ENCODE measurements at regions not wholly inside any gene's neighbourhood (a gene's known extent, or its start where the extent isn't known, plus 50 kb on each side); places are given as distances from the start of the nearest gene placed in this dataset.
"Not testable (repeated sequence)": the region's sequence is repeated elsewhere in the genome, so short reads cannot be mapped to it uniquely, and the experiment has no call there.

GRCh38 chrY:9207082-9207481 is 130.2 kb upstream of the TSPY4 start:
- DNase-seq (ENCODE audit: low read depth in 2 of 2) = not testable (repeated sequence)

DNA sequence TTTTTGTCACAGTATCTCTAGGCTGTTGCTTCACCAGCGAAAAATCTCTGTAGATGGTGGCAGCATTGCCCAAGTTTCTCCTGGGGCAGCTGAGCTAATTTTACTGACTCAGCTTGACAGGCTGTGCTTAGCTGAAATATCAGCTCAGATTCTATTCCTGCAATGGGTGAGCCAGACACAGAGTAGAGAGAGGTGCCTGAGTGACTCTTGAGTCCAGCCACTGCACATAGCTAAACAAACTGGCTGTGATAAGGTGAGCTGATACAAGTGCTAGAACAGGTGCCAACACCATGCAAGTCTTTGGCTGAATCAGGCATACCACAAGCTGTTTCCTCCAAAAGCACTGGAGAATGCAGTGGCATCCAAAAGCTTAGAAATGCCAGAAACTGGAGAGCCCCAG is 110.9 kb upstream of the TSPY4 start:
- DNase-seq (ENCODE audit: low read depth in 2 of 2) = no peak
- TF ChIP-seq CTCF (IDR thresholded peaks at IDR 0.05; ENCODE audit: low read depth, low read length) = no peak
- no peak overlapping the region for H3K4me3 ChIP-seq (replicated peaks in 1 of 2; ENCODE audit: low read depth in 2 of 2, low read length in 2 of 2)

More at GRCh38 chrY:9207082-9207481, 130.2 kb upstream of the TSPY4 start:
- H3K4me3 ChIP-seq (replicated peaks in 1 of 2; ENCODE audit: low read depth in 2 of 2, low read length in 2 of 2) = not testable (repeated sequence)

- TF ChIP-seq CTCF (IDR thresholded peaks at IDR 0.05; ENCODE audit: low read depth, low read length) = no peak
- H3K4me3 ChIP-seq (replicated peaks in 1 of 2; ENCODE audit: low read depth in 2 of 2, low read length in 2 of 2) = no peak overlapping the region
- no peak for DNase-seq (ENCODE audit: low read depth in 2 of 2)
These were observed 80.0 kb upstream of the TSPY4 start for GRCh38 chrY:9257255-9257654.

- DNase-seq (ENCODE audit: low read depth in 2 of 2) = no peak
- no peak for TF ChIP-seq CTCF (IDR thresholded peaks at IDR 0.05; ENCODE audit: low read depth, low read length)
- no peak overlapping the region for H3K4me3 ChIP-seq (replicated peaks in 1 of 2; ENCODE audit: low read depth in 2 of 2, low read length in 2 of 2)
These were observed 79.5 kb upstream of the TSPY4 start for GRCh38 chrY:9257725-9258124.

- H3K4me3 ChIP-seq (replicated peaks in 1 of 2; ENCODE audit: low read depth in 2 of 2, low read length in 2 of 2) = no peak overlapping the region
- no peak for TF ChIP-seq CTCF (IDR thresholded peaks at IDR 0.05; ENCODE audit: low read depth, low read length)
- DNase-seq (ENCODE audit: low read depth in 2 of 2) = peak in 1 of 2 donors; percentile 8
These were observed 77.9 kb upstream of the TSPY4 start for GRCh38 chrY:9259368-9259767.

DNA sequence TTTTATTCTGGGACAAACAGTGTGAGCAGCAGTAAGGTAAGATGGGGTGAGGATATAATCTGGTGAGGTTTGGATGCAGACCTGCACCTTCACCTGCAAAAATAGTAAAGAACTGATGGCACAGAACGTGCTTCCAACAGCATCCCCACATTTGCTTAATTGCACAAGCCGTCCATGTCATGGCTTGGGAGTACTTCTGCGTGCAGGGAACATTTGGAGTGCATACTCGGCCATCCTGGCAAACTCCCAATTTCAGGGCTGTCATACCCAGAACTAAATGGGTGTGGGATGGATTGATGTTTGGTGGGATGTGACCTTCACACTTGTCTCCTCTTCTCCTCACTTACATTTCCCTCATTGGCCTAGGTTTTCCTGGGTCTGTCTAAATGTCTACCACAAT is 76.8 kb upstream of the TSPY4 start:
- no peak for DNase-seq (ENCODE audit: low read depth in 2 of 2)
- no peak overlapping the region for H3K4me3 ChIP-seq (replicated peaks in 1 of 2; ENCODE audit: low read depth in 2 of 2, low read length in 2 of 2)
- TF ChIP-seq CTCF (IDR thresholded peaks at IDR 0.05; ENCODE audit: low read depth, low read length) = no peak

DNA sequence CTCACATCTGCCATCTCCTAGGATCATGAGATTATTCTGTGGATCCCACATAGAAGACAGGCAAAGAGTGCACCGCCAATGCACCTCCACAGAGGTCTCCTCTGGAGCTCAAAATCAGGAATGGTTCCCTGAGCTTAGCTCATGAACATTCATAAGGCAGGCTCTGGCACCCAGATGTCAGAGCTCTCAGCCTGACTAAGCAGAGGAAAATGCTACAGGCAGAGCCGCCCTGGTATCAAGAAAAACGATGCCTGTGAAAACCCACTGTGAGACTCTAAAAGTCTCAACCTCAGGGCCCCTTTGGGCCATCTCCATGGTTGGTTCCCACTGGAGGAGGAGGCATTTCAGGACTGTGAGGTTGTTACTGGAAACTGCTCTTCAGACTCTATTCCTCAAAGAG is 71.7 kb upstream of the TSPY4 start:
- no peak for DNase-seq (ENCODE audit: low read depth in 2 of 2)

DNA sequence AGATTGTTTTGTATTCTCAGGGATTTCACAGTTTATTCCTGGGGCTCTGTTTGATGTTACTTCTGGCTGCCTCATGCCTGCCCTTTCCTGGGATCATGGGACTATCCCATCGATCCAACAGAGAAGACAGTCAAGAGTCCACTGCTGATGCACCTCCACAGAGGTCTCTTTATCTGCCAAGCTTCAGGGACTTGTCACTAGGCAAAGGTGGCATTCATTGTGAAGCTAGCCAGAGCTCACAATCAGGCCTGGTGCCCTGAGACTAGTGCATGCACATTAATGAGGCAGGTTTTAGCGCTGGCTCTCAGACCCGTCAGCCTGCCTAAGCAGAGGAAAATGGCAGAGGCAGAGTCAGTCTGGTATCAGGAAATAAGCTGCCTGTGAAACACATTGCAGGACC is 66.9 kb upstream of the TSPY4 start:
- not testable (repeated sequence) for H3K4me3 ChIP-seq (replicated peaks in 1 of 2; ENCODE audit: low read depth in 2 of 2, low read length in 2 of 2); DNase-seq (ENCODE audit: low read depth in 2 of 2)

More for the DNA sequence above, 71.7 kb upstream of the TSPY4 start:
- TF ChIP-seq CTCF (IDR thresholded peaks at IDR 0.05; ENCODE audit: low read depth, low read length) = no peak
- no peak overlapping the region for H3K4me3 ChIP-seq (replicated peaks in 1 of 2; ENCODE audit: low read depth in 2 of 2, low read length in 2 of 2)

DNA sequence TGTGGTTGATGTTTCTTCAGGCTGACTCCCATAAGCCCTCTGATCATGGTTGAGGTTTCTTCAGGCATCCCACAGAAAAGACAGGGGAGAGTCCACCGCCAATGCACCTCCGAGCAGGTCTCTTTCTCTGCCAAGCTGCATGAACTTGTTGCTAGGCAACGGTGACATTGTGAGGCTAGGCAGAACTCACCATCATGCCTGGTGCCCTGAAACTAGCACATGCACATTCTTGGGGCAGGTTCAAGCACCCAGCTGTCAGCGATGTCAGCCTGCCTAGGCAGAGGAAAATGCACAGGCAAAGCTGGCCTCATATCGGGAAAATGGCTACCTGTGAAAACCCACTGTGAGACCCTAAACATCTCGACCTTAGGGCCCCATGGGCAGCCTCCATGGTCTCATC is 64.4 kb upstream of the TSPY4 start:
- not testable (repeated sequence) for H3K4me3 ChIP-seq (replicated peaks in 1 of 2; ENCODE audit: low read depth in 2 of 2, low read length in 2 of 2); DNase-seq (ENCODE audit: low read depth in 2 of 2)

GRCh38 chrY:9278842-9279241 is 58.4 kb upstream of the TSPY4 start:
- H3K4me3 ChIP-seq (replicated peaks in 1 of 2; ENCODE audit: low read depth in 2 of 2, low read length in 2 of 2) = not testable (repeated sequence)
- peak in 1 of 2 donors; percentile 76 for DNase-seq (ENCODE audit: low read depth in 2 of 2)

Measured in cardiac fibroblast (primary cell).